CD1c-positive myeloid dendritic cell (primary cell): ENCODE measurements at regions not wholly inside any gene's neighbourhood (a gene's known extent, or its start where the extent isn't known, plus 50 kb on each side); places are given as distances from the start of the nearest gene placed in this dataset.

Experiments used
- DNase-seq: peaks from one replicate; pipeline ENCODE4 v3.0.0-alpha.2; 2016; ENCODE audit errors: extremely low spot score

- DNase-seq: no peak
Measured at GRCh38 chr9:36764364-36765076, 191.8 kb downstream of the MELK start.

GRCh38 chr9:36765077-36765390 is 192.3 kb downstream of the MELK start:
- DNase-seq: no peak

GRCh38 chr9:36765468-36766341 is 193.0 kb downstream of the MELK start:
- peak; percentile 87 for DNase-seq

DNA sequence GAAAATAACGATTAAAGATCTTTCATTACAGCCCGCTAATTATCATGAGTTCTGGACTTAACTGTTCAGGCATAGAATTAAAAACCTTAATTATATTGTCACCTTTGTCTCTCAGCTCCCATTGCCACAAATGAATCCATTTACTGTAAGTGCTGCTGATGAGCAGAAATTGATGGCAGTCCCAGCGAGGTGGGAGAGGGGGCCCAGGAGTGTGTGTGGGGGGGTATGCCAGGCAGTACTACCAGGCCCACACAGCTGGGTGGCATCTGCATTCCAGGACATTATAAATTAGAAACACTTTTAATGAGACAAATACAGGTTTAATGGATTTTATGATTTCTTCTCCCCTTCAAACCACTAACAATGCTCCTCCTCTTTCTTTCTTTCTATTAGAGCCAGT is 196.0 kb downstream of the MELK start:
- DNase-seq: no peak

DNA sequence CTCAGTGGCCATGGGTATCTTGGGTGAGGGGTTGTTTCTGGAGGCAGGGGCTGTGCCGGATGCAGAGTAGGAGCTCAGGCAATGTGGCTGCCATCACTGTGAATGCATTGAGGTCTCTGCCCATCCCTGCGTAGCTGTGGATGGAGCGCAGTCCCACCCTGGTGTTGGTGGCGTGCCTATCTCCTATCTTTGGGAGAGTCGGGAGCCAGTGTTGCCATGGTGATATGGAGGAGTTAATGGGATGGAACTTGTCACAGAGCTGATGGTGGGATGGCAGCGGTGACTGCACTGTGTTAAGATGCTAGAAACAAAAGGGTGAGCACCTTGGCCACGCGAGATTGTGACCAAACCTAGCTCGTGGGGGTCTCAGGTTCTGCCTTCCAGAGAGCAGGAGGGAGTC is 197.3 kb downstream of the MELK start:
- no peak for DNase-seq

DNA sequence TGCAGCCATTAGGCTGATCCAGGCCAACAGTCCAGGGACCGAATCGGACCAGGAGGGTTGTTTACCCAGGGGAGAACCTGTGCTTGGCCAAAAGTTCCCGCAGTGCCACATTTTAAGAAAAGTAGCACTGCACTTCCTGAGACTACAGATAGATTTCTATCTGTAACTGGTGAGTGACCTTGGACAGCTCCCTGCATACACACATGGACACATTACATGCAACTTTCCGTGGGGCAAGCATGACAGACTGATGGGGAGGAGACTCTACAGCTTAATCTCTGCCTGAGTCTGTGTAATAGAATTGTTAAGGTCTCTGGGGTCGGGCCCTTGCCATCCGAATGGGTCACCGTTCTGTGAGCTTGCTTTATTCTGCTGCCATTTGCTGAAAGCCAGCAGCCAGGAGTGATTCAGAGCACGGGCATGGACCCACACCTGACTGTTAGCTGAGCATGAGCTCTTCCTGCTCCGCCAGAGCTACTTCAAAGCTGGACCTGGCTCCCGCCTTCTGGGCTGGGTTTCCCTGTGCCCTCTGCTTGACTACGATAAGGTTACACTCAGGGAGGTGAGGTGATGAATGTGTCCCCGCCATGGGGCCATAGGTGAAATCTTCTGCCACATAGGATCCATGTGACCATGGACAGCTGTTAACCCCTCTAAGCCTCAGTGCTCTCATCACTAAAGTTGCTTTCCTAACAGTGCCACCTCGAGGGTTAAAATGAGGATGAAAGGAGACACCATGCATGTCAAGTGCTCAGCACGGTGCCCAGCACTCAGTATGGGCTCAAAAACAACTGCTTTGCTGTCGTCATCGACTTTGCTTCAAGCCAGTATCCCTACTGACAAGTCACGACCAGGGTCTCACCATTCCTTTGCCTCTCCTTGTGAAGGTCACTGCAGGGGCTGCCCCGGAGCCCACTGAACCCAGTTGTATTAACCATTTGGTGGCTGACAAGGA is 200.0 kb downstream of the MELK start:
- no peak for DNase-seq

- no peak for DNase-seq
Measured at GRCh38 chr9:36778682-36779081, 206.0 kb downstream of the MELK start.

DNA sequence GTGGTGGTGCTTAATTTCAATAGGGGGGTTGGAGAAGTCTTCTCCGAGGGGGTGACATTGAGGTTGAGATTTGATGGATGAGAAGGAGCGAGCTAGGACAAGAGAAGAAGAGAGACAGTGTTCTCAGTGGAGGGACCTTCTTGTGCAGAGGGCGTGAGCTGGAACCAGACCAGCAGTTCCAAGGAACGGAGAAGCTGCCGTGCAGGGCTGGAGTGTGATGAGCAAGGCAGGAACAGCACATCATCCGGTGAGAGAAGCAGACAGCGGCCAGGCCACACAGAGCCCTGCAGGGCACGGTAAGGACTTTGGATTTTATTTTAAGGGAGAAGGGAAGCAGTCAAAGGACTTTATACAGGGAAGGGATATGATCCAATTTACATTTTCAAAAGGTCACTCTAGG is 206.9 kb downstream of the MELK start:
- no peak for DNase-seq

DNA sequence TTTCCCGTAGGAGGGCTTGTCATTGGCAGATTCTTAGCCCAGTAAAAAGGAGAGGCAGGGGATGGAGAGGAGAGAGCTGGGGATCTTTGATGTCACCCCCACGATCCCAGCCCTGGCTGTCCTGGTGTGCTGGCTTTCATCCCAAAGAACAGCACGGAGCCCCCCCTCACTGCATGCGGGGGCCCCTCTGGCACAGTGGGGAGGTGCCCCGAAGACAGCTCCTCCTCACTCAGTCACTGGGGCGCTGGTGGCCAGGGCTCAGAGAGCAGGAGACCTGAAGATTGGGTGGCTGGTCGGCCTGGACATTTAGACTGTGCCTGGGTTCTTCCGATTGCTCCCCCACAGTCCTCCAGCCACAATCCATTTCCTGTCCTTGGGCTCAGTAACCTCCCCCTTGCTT is 207.5 kb downstream of the MELK start:
- no peak for DNase-seq

DNA sequence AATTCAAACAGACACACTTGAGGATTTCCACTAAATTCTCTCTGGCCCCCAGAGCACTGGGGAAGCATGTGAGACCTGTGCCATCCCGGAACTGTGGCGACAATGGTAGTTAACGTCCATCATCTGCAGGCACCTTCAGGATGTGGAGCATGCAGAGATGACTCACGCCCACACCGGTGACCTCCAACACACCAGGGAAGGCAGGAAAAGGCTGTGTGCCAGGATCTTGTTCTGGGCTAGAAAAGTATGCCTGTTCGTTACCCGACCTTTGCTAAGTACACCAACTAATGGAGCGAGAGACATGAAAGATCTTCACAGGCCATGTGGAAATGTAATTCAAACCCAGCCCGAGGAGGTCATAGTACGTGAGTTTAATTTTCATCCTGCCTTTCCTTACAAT is 208.8 kb downstream of the MELK start:
- DNase-seq: no peak
